ENCODE measurements at regions not wholly inside any gene's neighbourhood (a gene's known extent, or its start where the extent isn't known, plus 50 kb on each side); places are given as distances from the start of the nearest gene placed in this dataset.
"Not testable (repeated sequence)": the region's sequence is repeated elsewhere in the genome, so short reads cannot be mapped to it uniquely, and the experiment has no call there.

DNA sequence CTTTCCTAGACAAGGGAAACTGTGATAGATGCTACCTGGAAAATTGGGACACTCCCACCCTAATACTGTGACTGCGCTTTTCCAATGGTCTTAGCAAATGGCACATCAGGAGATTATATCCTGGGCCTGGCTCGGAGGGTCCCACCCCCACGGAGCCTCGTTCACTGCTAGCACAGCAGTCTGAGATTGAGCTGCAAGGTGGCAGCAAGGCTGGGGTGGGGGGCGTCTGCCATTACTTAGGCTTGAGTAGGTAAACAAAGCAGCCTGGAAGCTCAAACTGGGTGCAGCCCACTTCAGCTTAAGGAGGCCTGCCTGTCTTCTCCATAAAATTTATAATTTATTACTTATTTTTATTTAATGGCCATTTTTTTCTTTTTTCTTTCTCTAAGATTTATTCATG, 802.1 kb upstream of the SLC39A10 start:
- Histone ChIP-seq H2AFZ (no peak overlapping the region), H3K36me3 (replicated peaks; ENCODE audit: insufficient read depth, low read depth) (no peaks in the 10 kb centered on the region), H3K79me2 (no peaks in the 10 kb centered on the region), H3K27ac (no peak overlapping the region), H3K4me3 (no peak overlapping the region), H3K4me2 (no peak overlapping the region), H3K9me3 (ENCODE audit: low read depth) (no peaks in the 10 kb centered on the region), H4K20me1 (ENCODE audit: insufficient read depth, poor library complexity, severe bottlenecking) (no peaks in the 10 kb centered on the region), H3K27me3 (no peaks in the 10 kb centered on the region), H3K4me1 (ENCODE audit: insufficient read depth) (no peaks in the 10 kb centered on the region), H3K9me2 (replicated peaks; ENCODE audit: insufficient read depth) (no peaks in the 10 kb centered on the region)
- no peak for DNase-seq (ENCODE audit: low spot score)
- WGBS (ENCODE audit: low lambda C conversion rate, missing lambda C conversion rate): 78% methylated on average over 5 of the region's 5 CpGs
- TF ChIP-seq EZH2 (IDR thresholded peaks at IDR 0.05; ENCODE audit: borderline replicate concordance) (no peak), EZH2phosphoT487 (IDR thresholded peaks at IDR 0.05; ENCODE audit: low read depth, severe bottlenecking, unreplicated experiment) (no peak)
- TF ChIP-seq, protein P1, sequence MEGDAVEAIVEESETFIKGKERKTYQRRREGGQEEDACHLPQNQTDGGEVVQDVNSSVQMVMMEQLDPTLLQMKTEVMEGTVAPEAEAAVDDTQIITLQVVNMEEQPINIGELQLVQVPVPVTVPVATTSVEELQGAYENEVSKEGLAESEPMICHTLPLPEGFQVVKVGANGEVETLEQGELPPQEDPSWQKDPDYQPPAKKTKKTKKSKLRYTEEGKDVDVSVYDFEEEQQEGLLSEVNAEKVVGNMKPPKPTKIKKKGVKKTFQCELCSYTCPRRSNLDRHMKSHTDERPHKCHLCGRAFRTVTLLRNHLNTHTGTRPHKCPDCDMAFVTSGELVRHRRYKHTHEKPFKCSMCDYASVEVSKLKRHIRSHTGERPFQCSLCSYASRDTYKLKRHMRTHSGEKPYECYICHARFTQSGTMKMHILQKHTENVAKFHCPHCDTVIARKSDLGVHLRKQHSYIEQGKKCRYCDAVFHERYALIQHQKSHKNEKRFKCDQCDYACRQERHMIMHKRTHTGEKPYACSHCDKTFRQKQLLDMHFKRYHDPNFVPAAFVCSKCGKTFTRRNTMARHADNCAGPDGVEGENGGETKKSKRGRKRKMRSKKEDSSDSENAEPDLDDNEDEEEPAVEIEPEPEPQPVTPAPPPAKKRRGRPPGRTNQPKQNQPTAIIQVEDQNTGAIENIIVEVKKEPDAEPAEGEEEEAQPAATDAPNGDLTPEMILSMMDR (IDR thresholded peaks at IDR 0.05; ENCODE audit: poor library complexity): no peak

DNA sequence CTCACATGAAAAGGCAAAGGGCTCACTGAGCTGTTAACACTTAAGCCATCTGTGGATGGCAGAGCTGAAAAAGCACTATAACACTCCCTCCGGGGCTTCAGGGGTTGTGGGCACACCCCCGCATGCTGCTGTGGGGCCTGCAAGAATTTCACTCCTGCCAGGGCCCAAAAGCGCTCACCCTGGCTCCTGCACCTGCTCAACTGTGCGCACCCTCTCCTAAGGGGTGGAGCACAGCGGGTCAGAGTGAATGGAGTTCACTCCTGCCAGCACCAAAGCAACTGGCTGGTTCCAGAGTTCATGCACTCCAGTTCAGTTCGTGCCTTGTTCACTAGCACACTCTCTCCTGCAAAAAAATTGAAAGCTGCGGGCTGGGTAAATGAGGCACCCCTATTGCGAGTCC, 814.2 kb upstream of the SLC39A10 start:
- Histone ChIP-seq H3K4me2 (no peak overlapping the region), H3K9me2 (replicated peaks; ENCODE audit: insufficient read depth) (no peaks in the 10 kb centered on the region), H4K20me1 (ENCODE audit: insufficient read depth, poor library complexity, severe bottlenecking) (no peaks in the 10 kb centered on the region), H3K36me3 (replicated peaks; ENCODE audit: insufficient read depth, low read depth) (no peaks in the 10 kb centered on the region), H3K4me1 (ENCODE audit: insufficient read depth) (no peaks in the 10 kb centered on the region), H3K4me3 (no peak overlapping the region), H3K79me2 (no peaks in the 10 kb centered on the region), H3K27me3 (no peaks in the 10 kb centered on the region), H2AFZ (no peak overlapping the region), H3K9me3 (ENCODE audit: low read depth) (no peaks in the 10 kb centered on the region), H3K27ac (no peak overlapping the region)
- no peak for DNase-seq (ENCODE audit: low spot score)
- 82% methylated on average over 8 of the region's 8 CpGs for WGBS (ENCODE audit: low lambda C conversion rate, missing lambda C conversion rate)
- TF ChIP-seq EZH2phosphoT487 (IDR thresholded peaks at IDR 0.05; ENCODE audit: low read depth, severe bottlenecking, unreplicated experiment): no peak
- no peak for TF ChIP-seq EZH2 (IDR thresholded peaks at IDR 0.05; ENCODE audit: borderline replicate concordance)
- TF ChIP-seq, protein P1 (IDR thresholded peaks at IDR 0.05; ENCODE audit: poor library complexity): no peak

DNA sequence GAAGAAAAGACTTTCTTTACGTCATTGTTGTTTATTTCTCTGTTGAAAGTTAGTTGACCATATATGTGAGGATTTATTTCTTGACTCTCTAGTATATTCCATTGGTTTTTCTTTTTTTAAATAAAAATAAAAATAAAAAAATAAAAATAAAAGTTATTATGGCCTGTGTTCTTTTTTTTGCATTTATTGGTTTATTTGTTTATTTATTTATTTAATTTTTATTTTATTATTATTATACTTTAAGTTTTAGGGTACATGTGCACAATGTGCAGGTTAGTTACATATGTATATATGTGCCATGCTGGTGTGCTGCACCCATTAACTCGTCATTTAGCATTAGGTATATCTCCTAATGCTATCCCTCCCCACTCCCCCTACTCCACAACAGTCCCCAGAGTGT, 822.7 kb upstream of the SLC39A10 start:
- not testable (repeated sequence) for H3K79me2 ChIP-seq; H3K27ac ChIP-seq; H3K36me3 ChIP-seq (replicated peaks; ENCODE audit: insufficient read depth, low read depth); H3K4me2 ChIP-seq; H2AFZ ChIP-seq; H3K27me3 ChIP-seq; H4K20me1 ChIP-seq (ENCODE audit: insufficient read depth, poor library complexity, severe bottlenecking); H3K4me1 ChIP-seq (ENCODE audit: insufficient read depth); H3K9me2 ChIP-seq (replicated peaks; ENCODE audit: insufficient read depth); H3K9me3 ChIP-seq (ENCODE audit: low read depth); DNase-seq (ENCODE audit: low spot score); H3K4me3 ChIP-seq
- WGBS (ENCODE audit: low lambda C conversion rate, missing lambda C conversion rate): 83% methylated on average over 2 of the region's 2 CpGs

DNA sequence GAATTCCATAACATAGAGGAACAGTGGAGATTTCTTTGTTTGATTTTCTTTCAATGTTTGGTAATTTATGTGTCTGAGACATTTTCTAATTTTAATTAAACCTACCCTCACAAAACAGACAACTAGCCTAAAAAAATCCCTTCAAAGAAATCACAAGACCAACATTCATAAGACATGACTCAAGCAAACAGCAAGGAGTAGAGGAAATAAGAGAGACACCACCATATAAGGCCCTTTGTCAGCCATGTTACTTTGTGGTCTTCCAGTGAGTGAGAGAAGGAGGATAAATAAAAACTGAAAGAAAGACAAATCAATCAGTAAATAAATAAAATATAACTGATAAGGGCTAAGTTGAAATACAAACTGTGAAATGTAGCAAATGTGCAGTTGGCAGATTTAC, 830.8 kb upstream of the SLC39A10 start:
- no peak overlapping the region for H3K4me3 ChIP-seq
- no peaks in the 10 kb centered on the region for H3K36me3 ChIP-seq (replicated peaks; ENCODE audit: insufficient read depth, low read depth)
- DNase-seq (ENCODE audit: low spot score): no peak
- no peak overlapping the region for H3K4me2 ChIP-seq
- TF ChIP-seq, protein P1 (IDR thresholded peaks at IDR 0.05; ENCODE audit: poor library complexity): no peak
- TF ChIP-seq EZH2 (IDR thresholded peaks at IDR 0.05; ENCODE audit: borderline replicate concordance) (no peak), EZH2phosphoT487 (IDR thresholded peaks at IDR 0.05; ENCODE audit: low read depth, severe bottlenecking, unreplicated experiment) (no peak)
- no peaks in the 10 kb centered on the region for H3K27me3 ChIP-seq
- no peaks in the 10 kb centered on the region for H3K9me2 ChIP-seq (replicated peaks; ENCODE audit: insufficient read depth)
- H3K27ac ChIP-seq: no peak overlapping the region
- no peak overlapping the region for H2AFZ ChIP-seq
- H3K4me1 ChIP-seq (ENCODE audit: insufficient read depth): no peaks in the 10 kb centered on the region
- H3K9me3 ChIP-seq (ENCODE audit: low read depth): no peaks in the 10 kb centered on the region
- no peaks in the 10 kb centered on the region for H3K79me2 ChIP-seq
- no peaks in the 10 kb centered on the region for H4K20me1 ChIP-seq (ENCODE audit: insufficient read depth, poor library complexity, severe bottlenecking)

Data from hepatocyte (in vitro differentiated cells).